GM21423 (cell line): ENCODE measurements at regions not wholly inside any gene's neighbourhood (a gene's known extent, or its start where the extent isn't known, plus 50 kb on each side); places are given as distances from the start of the nearest gene placed in this dataset.

Source experiments
- ATAC-seq: cut with Tn5 transposase; IDR thresholded peaks from one replicate; pipeline ENCODE4 v1.9.1; 2021; ENCODE audit warnings: mild to moderate bottlenecking, moderate library complexity; ENCODE audit not compliant: unreplicated experiment

- ATAC-seq, result no peak
Measured at GRCh38 chr2:12074845-12075217, 328.4 kb downstream of the LPIN1 start.

- ATAC-seq, result no peak
Measured at GRCh38 chr2:12075603-12076002, 329.2 kb downstream of the LPIN1 start.

GRCh38 chr2:12076810-12077209 lies 330.4 kb downstream of the LPIN1 start:
- no peak for ATAC-seq

GRCh38 chr2:12080360-12080759 lies 333.9 kb downstream of the LPIN1 start:
- no peak for ATAC-seq

GRCh38 chr2:12081481-12082210 lies 335.2 kb downstream of the LPIN1 start:
- no peak for ATAC-seq

GRCh38 chr2:12083081-12083581 lies 336.7 kb downstream of the LPIN1 start:
- ATAC-seq, result no peak

- no peak for ATAC-seq
Measured at GRCh38 chr2:12083713-12084419, 337.4 kb downstream of the LPIN1 start.

- ATAC-seq, result no peak
Measured at GRCh38 chr2:12087175-12087574, 340.7 kb downstream of the LPIN1 start.

- ATAC-seq, result no peak
Measured at GRCh38 chr2:12087671-12088380, 341.4 kb downstream of the LPIN1 start.

- no peak for ATAC-seq
Measured at GRCh38 chr2:12089001-12089400, 342.6 kb downstream of the LPIN1 start.

GRCh38 chr2:12089496-12089895 lies 343.1 kb downstream of the LPIN1 start:
- ATAC-seq, result no peak

- ATAC-seq, result no peak
Measured at GRCh38 chr2:12090072-12090471, 343.6 kb downstream of the LPIN1 start.

GRCh38 chr2:12090590-12090989 lies 344.2 kb downstream of the LPIN1 start:
- ATAC-seq, result no peak

- no peak for ATAC-seq
Measured at GRCh38 chr2:12091201-12091806, 344.9 kb downstream of the LPIN1 start.

GRCh38 chr2:12094134-12094533 lies 347.7 kb downstream of the LPIN1 start:
- ATAC-seq, result no peak

GRCh38 chr2:12096051-12096787 lies 349.8 kb downstream of the LPIN1 start:
- no peak for ATAC-seq

- no peak for ATAC-seq
Measured at GRCh38 chr2:12096788-12097449, 350.5 kb downstream of the LPIN1 start.

GRCh38 chr2:12097859-12098258 lies 351.4 kb downstream of the LPIN1 start:
- no peak for ATAC-seq

- no peak for ATAC-seq
Measured at GRCh38 chr2:12099374-12099773, 352.9 kb downstream of the LPIN1 start.

GRCh38 chr2:12102679-12103078 lies 356.2 kb downstream of the LPIN1 start:
- ATAC-seq, result no peak
